HG03469 (cell line): ENCODE measurements at regions not wholly inside any gene's neighbourhood (a gene's known extent, or its start where the extent isn't known, plus 50 kb on each side); places are given as distances from the start of the nearest gene placed in this dataset.
"Not testable (repeated sequence)": the region's sequence is repeated elsewhere in the genome, so short reads cannot be mapped to it uniquely, and the experiment has no call there.

Source experiments
- ATAC-seq: cut with Tn5 transposase; IDR thresholded peaks from one replicate; pipeline ENCODE4 v1.9.1; 2021; ENCODE audit warnings: mild to moderate bottlenecking, moderate library complexity, moderate number of reproducible peaks; ENCODE audit not compliant: unreplicated experiment

DNA sequence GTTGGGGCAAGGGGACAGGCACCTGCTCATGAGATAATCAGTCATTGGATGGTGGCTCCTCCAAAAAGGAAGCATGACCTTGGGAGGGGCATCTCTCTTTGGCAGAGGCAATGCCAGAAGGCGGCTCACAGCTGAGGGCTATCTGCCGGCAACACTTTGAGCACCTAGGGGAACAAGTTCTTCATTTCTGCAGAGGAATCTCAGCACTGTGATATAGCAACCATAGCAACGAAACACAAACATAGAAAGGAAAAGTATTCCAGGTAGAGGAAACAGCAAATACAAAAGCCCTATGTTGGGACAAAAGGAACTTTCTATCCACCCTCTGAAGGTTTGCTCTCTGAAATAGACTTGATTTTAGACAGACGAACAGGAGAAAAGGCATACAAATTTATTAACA lies 89.1 kb upstream of the NEDD4L start:
- no peak for ATAC-seq

DNA sequence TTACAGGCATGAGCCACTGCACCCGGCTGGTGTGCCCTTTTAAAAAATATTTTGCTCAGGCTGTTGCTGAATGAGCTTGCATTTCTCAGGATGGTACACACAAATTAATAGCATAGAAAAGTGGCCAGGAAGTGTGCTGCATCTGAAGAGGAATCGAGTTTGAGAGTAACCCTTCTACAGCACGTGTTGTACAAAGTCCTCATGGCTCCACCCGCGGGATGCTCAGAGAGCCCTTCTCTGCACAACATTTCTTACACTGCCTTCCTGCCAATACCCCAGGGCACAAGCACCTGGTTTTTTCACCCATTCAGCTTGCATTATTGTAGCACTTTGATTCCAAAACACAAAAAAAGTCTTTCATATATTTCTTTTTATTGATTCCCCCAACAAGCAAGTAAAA lies 90.1 kb upstream of the NEDD4L start:
- no peak for ATAC-seq

DNA sequence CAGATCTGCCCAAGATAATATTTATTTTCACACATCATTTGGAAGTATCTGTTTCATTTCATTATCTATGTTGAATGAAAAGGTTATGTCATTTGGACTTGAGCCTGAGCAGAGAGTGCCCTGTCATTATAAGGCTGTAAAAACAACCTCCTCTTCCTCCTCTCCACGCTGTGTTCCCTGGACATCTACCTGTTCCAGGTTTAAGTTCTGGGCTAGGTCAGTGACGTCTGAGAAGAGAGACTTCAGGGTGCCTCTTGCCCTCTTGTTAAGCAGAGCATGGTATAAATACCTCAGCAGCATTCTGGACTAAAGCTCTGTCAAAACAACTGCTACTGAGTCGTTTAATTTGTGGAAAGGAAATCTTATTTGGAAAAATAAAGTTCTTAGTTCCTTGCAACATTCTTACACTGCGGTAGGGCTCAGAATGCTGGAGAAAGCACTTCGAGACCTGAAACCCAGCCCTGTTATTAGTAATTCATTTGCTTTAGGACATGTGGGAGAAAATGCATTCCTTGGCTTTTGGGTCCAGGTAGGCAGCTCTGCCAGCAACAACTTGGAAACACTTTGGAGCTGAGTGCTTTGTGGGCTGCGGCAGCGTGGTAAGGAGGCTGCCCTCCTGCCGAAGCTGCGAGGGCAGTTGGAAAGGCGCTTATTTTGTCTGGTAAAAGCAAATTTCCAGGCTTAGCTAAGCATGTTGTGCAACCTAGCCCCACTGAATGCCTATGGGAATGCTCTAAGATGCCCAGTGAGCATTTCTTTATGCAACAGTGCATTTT lies 91.8 kb upstream of the NEDD4L start:
- no peak for ATAC-seq

DNA sequence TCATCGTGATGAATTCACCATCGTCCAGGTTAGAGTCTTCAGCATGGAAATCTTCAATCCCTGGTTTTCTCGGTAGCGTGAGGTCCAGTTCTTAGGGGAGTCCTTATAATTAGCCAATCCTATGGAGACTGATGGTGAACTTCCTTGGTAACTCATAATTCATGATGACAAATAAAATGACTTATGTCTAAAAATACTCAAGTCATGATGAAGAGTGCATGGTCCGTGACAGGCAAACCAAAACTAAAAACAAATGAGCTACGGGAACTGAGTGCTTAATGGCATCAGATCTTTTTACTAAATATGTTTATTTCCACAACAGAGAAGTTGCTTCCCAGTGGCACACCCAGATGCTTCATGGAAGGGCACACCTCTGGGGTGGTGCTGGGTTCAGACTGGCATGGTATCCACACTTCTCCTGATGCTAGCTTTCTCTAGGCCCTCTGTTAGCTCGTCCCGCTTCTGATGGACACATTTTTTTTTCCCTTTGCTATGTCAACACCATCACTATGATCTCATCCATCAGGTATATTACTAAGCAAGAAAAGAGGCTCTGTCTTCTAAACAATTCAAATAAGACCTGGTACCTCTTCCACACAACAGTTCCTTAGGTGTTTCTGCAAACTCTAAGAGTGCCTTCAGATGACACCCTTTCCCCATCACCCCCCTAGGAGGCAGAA lies 92.8 kb upstream of the NEDD4L start:
- ATAC-seq, result no peak

DNA sequence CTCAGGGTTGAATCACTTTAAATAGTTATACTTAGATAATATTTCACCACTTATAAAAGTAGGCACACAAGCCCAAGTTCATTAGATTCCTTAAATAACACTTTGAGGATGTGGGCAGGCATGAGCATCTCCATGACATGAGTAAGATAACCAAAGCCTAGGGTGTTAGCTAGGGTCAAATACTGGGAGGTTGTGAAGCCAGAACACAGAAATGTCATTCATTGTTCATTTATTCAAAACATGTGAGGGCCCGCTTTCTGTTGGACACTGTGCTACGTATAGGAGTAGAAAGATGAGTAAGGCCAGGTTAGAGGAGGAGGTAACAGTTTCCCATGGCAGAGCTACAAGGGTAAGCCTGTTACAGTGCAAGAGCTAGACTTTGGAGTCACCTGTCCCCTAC lies 93.5 kb upstream of the NEDD4L start:
- ATAC-seq, result no peak

DNA sequence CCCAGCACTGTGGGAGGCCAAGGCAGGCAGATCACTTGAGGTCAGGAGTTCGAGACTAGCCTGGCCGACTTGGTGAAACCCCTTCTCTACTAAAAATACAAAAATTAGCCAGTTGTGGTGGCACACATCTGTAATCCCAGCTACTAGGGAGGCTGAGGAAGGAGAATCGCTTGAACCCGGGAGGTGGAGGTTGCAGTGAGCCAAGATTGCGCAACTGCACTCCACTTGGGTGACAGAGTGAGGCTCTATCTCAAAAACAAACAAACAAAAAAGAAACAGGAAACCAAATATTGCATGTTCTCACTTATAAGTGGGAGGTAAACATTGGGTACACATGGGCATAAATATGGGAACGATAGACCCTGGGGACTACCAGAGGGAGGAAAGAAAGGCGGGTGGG lies 94.7 kb upstream of the NEDD4L start:
- ATAC-seq, result not testable (repeated sequence)

DNA sequence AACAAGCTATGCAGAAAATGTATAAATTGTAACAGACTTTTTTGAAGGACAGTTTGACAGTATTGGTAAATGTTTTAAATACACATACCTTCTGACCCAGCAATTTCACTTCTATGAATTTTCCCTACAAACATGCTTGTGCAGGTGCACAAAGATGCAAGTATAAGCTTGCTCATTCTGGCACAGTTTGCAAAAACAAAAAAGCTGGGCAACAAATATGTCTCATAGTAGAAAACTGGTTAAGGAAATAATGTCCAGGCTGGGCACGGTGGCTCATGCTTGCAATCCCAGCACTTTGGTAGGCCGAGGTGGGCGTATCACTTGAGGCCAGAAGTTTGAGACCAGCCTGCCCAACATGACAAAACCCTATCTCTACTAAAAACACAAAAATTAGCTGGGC lies 96.9 kb upstream of the NEDD4L start:
- ATAC-seq, result no peak

DNA sequence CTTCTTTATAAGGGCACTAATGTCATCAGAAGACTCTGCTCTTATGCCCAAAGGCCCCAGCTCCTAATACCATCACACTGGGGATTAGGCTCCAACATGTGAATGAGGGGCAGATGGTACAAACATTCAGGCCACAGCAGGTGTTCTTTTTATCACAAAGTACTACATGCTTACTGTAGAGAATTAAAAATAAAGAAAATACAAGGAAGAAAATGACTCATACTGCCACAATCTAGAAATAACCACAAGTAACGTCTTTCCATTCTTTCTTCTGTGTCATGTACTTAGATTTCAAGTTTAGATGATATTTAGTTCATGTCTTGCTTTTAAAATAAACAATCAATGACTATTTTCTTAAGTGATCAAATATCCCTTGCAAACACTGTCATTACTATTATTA lies 100.3 kb upstream of the NEDD4L start:
- ATAC-seq, result no peak

DNA sequence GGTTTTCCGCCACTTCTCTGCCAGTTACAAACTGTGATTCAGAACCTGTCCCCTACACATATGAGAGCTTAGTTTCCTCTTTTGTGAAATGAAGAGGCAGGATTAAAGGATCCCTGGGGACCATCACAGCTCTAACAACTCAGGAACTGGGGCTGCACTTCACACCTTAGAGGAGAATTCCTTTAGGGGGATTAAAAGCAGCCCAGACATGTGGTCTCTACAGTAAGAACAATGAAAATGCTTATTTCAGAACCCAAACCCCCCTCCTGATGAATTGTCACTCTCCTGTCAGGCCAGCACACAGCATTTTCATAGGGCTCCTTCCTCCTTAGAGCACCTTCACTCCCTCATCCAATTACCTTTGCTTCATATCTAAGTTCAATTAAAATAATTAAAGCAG lies 101.5 kb upstream of the NEDD4L start:
- no peak for ATAC-seq

DNA sequence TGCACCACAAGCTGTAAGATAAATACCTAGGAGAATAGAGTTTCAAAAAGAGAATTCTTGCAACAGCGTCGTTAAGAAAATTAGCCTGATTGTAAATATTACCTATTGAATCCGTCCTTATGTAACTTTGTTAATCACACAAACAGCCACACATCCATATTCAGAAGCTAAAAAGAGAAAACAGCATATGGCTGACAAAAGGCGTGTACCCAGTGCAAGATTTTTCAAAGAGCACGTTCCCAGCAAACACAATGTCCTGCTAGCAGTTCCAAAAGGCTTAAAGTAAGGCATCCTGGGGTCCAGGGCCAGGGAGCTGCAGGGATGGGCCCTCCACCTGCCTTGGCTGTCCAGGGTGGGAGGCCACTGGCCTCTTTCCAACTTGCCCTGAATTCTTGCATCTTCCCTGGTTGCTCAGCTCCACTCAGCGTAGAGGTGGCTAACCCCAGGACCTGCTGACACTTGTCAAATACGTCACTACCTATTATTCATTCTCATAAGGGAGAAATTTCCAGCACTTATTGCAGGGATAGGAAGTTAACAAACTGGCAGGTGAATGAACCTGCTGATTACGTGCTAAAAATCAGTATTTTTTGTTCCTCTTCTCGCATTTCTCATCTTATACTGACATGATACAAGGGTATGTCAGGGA lies 102.1 kb upstream of the NEDD4L start:
- ATAC-seq, result no peak

DNA sequence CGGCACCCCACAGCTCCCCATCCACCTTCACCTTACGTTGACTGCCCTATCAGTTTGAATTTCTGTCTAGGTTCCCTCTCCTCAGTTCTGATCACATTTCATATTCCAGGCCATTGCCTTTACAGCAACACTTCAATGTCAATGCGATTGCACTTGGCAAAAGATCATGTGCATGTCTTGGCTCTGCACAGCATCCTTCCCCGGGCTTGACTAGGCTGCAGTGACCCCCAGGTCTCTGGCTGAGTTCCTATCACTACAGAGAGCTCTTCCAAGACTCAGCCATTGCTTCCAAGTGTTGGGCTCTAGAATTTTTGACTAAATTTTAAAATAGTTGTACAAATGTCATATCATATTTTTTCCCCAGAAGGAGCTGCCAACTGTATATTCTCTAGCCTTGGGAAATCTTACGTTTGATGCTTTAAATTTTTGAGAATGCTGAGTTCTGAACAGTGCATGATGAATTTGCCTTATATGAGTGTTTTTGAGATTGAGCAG lies 103.8 kb upstream of the NEDD4L start:
- no peak for ATAC-seq

DNA sequence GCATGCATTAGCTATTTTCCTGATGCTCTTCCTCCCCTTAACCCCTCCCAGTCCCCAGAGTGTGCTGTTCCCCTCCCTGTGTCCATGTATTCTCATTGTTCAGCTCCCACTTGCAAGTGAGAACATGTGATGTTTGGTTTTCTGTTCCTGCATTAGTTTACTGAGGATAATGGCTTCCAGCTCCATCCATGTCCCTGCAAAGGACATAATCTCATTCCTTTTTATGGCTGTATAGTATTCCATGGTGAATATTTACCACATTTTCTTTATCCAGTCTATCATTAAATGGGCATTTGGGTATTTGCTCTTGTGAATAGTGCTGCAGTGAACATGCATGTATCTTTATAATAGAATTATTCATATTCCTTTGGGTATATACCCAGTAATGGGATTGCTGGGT lies 109.7 kb upstream of the NEDD4L start:
- not testable (repeated sequence) for ATAC-seq

DNA sequence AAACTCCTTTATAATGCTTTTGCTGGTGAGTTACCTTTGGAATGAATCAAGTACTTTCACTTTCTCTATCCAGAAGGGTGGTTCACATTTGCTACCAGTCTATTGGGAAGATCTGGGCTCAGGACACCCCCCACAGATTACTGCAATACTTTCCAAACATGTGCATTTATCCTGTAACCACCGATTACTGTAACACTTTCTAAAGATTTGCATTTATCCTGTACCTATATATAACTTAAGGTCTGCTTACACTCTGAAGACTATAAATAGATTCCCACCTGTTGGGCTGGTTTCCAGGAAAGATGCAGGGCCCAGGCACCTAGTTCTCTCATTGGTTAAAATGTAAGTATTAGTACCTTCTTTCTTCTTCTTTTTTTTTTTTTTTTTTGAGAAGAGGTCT lies 113.0 kb upstream of the NEDD4L start:
- no peak for ATAC-seq

DNA sequence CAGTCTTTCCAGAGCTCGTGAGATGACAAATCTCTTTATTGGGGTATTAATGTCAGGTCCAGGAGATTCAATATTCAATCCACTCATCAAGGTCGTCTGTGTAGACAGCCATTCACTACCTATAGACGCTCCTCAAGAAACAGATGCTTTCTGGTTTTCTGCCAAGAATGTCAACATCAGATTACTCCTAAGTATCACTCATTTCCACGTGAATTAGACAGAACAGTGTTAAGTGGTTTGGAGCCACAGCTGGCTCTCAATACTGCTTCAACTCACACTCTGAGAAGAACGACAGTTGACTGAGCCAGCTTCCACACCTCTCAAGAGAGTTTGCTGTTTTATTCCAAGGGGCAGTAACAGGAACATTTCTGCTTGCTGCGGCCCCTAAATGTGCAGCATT lies 113.5 kb upstream of the NEDD4L start:
- ATAC-seq, result no peak

DNA sequence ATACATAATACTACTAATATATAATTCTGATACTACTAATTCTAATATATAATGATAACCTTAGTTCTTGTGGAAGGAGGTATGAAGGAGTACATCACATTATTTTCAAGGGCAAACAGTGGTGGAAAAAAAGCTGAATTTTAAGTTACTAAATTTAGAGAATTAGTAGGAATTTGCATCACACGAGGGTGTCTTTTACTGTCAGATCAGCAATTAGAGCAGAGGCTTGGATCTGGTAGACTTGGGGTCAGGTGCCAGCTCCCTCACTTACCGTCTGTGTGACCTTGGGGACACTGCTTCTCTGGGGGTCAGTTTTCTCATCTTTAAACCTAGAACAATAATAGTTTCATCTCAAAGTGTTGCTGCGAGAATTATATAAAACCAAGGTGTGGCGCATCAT lies 114.1 kb upstream of the NEDD4L start:
- no peak for ATAC-seq

DNA sequence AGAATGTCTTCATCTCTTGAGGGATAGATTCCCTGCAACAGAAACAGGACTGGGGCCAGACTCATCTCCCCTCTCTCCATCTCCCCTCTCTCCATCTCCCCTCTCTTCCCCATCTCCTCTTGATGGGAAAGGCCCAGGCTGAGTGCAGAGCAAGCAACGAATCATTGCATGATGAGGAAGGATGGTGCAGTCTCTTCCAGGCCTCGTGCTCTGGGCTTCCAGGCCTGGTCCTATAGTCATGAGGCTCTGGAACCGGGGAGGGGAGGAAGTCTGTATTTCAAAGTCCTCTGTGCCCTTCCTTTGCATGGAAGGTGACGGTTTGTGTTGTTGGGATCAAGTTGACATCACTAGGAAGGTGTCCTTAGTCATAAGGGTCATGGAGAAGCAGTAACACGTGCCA lies 115.6 kb upstream of the NEDD4L start:
- ATAC-seq, result no peak

DNA sequence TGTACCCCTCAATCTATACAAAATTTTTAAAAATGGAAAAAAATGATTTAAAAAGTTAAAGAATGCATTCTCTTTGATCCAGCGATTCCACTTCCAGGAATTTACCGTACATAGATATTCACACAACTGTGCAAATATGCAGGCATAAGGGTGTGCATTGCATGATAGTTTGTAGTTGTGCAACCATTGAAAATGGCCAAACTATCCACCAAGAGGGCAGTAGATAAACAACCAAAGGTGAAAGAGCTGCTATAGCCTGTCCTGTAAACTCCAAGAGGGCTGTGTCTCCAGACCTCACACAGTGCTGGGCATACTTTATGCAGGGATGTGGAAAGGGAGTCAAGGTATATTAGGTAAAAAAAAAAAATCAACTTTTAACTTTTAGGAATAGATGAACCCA lies 116.5 kb upstream of the NEDD4L start:
- ATAC-seq, result no peak

DNA sequence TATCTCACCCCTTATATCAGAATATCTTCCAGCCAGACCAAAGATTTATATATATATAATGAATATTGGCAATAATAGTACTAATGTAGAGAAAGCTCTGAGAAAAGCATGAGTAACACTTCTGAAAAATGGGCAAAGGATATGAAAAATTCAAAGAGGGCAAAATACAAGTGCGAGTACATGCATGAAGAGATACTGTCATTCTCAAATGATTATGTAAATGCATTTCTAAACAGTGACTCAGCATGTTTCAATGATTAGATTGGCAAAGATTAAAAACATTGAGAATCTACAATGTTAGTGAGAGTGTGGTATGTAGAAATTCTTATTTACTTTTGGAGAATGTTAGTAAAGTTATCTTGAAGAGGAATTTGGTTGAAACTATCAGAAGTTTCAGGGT lies 118.3 kb upstream of the NEDD4L start:
- no peak for ATAC-seq

DNA sequence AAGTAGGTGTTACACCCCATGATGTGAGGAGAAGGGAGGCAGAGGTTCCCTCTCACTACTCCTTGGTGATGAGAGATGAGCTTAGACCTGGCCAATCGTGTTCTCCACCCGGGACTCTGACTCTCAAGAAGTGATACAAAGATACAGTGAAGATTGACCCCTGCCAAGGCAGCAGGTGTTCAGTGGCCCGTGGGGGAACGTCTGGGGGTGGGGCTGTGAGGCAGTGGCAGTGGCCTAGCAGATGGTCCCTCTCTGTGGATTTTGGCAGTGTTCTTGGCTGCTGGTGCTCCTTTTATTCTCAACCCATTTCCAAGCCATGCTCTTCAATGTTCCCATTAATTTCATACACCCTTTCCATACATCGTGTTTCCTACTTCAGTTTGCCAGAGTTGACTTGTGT lies 120.4 kb upstream of the NEDD4L start:
- no peak for ATAC-seq

DNA sequence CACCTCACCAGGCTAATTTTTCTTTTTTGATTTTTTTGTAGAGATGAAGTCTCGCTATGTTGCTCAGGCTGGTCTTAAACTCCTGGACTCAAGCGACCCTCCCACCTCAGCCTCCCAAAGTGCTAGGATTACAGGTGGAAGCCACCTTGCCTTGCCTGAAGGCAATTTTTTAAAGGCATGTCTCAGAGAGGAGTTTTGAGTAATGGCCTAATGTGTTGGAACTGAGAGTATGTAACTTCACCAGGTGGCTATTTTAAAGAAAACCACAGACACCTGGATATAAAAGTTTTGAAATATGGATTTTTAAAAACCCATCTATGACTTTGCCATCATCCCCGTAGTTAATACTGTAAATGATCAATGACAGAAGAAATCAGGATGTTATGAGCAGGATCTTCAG lies 119.8 kb upstream of the ATP8B1 start:
- no peak for ATAC-seq

DNA sequence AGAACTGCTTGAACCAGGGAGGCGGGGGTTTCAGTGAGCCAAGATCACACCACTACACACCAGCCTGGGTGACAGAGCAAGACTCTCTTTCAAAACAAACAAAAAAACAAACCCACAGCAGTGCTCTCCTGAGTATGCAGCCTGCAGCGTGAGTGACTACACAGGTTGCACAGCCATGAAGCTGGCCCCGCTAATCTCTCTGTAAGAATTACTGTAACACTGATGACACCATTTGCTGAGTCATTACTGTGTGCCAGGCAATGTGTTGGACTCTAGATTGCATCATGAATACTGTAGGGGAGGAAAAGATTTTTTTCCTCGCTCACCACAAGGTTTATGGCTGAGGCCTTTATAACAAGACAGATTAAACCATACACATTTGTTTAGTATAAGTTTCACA lies 118.6 kb upstream of the ATP8B1 start:
- no peak for ATAC-seq

DNA sequence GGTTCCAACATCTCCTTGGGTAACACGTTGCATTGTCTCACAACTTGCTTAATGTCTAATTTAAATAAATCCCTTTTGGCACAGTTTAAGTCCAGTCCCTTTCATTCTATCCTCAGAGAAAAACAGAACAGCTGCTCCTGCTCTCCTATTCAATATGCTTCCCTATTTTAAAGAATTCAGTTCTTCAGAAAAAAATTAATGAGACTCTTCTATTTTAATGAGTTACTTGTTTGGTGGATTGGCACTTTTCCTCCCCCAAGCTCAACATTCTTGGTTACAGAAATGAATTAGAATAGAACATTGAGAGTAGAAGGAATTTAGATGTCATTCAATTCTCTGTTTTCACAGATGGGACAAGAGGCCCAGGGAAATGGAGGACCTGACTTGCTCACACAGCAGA lies 116.9 kb upstream of the ATP8B1 start:
- ATAC-seq, result no peak
